ENCODE measurements at regions not wholly inside any gene's neighbourhood (a gene's known extent, or its start where the extent isn't known, plus 50 kb on each side); places are given as distances from the start of the nearest gene placed in this dataset.

DNA sequence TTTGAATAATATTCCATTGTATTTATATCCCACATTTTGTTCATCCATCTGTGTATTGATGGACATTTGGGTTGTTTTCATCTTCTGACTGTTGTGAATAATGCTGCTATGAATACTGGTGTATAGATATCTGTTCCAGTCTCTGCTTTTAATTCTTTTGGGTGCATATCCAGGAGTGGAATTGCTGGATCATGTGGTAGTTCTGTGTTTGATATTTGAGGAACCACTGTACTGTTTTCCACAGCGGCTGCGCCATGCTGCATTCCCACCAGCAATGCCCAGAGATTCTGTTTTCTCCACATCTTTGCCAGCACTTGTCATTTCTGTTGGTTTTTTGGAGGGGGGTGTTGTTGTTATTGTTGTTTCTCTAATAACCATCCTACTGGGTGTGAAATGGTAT lies 131.6 kb upstream of the KIF26B start:
- Histone ChIP-seq H3K27ac (no peak overlapping the region), H3K4me3 (no peak overlapping the region), H3K4me1 (replicated peaks in 1 of 2) (no peaks in the 10 kb centered on the region), H3K27me3 (no peaks in the 10 kb centered on the region), H3K36me3 (replicated peaks in 1 of 2) (no peaks in the 10 kb centered on the region), H3K9me3 (replicated peaks in 1 of 3) (no peaks in the 10 kb centered on the region)
- intact Hi-C loops (cut with DNase I) = no loop called here
- 92 to 100% (median 99%) methylated on average over 2 of the region's 2 CpGs for WGBS, 4 donors
- TF ChIP-seq CTCF (IDR thresholded peaks at IDR 0.05) (no peak), POLR2A (IDR thresholded peaks at IDR 0.05) (no peak)
- no peak for DNase-seq

DNA sequence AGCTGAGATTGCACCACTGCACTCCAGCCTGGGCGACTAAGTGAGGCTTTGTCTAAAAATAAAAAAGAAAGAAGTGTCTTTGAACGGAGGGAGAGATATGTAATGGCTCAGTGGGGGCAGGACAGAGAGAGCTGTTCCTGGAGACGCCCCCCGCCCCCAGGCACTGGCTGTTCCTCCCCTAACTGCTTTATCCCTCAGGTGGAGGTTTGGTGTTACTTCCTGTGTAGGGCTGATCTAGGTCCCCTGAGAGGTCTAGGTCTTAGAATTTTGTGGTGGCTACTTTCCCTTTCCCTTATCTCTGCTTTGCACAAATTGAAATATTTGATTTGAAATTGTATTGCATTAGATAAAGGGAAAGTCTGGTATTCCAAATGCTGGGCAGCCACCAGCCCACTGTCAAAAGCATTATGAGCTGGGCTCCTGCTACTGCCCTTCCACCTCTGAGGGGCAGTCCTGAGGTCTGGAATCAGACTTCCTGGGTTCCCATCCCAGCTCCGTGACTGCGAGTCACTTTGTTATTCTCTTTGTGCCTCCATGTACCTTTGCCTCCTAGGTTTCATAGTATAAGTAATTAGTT lies 134.8 kb upstream of the KIF26B start:
- no peaks in the 10 kb centered on the region for H3K36me3 ChIP-seq (replicated peaks in 1 of 2)
- WGBS, 4 donors = 71 to 84% (median 80%) methylated on average over 6 of the region's 6 CpGs
- intact Hi-C loops (cut with DNase I) = no loop called here
- H3K9me3 ChIP-seq (replicated peaks in 1 of 3) = no peaks in the 10 kb centered on the region
- no peak for TF ChIP-seq POLR2A (IDR thresholded peaks at IDR 0.05)
- TF ChIP-seq CTCF (IDR thresholded peaks at IDR 0.05) = no peak
- no peak overlapping the region for H3K4me3 ChIP-seq
- no peak for DNase-seq
- no peak overlapping the region for H3K27ac ChIP-seq
- no peaks in the 10 kb centered on the region for H3K27me3 ChIP-seq
- no peaks in the 10 kb centered on the region for H3K4me1 ChIP-seq (replicated peaks in 1 of 2)

DNA sequence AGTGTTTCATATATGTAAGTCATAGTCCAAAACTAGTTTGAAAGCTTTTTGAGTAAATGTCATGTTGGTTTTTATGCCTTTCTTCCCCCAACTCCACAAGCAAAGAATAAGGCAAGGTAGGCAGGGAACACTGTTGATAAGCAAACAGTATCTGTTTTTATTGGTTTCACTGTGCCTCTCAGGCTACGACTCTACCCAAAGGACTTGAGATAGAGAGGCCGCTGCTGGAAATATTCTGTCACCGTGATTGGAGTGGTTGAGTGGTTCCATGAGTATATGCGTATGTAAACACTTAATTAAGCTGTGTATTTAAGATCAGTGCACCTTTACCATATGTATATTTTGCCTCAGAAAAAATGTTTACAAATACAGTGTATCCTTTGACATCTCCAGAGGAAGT lies 138.1 kb upstream of the KIF26B start:
- Histone ChIP-seq H3K27ac (no peak overlapping the region), H3K9me3 (replicated peaks in 1 of 3) (no peaks in the 10 kb centered on the region), H3K4me3 (no peak overlapping the region), H3K4me1 (replicated peaks in 1 of 2) (no peaks in the 10 kb centered on the region), H3K27me3 (no peaks in the 10 kb centered on the region), H3K36me3 (replicated peaks in 1 of 2) (no peaks in the 10 kb centered on the region)
- DNase-seq = no peak
- 90 to 97% (median 93%) methylated on average over 4 of the region's 4 CpGs for WGBS, 4 donors
- no peak for TF ChIP-seq CTCF (IDR thresholded peaks at IDR 0.05)
- TF ChIP-seq POLR2A (IDR thresholded peaks at IDR 0.05) = no peak
- intact Hi-C loops (cut with DNase I) = no loop called here

GRCh38 chr1:245015031-245015430 lies 139.8 kb upstream of the KIF26B start:
- no peak overlapping the region for H3K27ac ChIP-seq
- TF ChIP-seq CTCF (IDR thresholded peaks at IDR 0.05) (no peak), POLR2A (IDR thresholded peaks at IDR 0.05) (no peak)
- intact Hi-C loops (cut with DNase I) = no loop called here
- H3K36me3 ChIP-seq (replicated peaks in 1 of 2) = no peaks in the 10 kb centered on the region
- no peak for DNase-seq
- H3K27me3 ChIP-seq = no peaks in the 10 kb centered on the region
- H3K9me3 ChIP-seq (replicated peaks in 1 of 3) = no peaks in the 10 kb centered on the region
- H3K4me3 ChIP-seq = no peak overlapping the region
- 80 to 90% (median 84%) methylated on average over 3 of the region's 3 CpGs for WGBS, 4 donors
- no peaks in the 10 kb centered on the region for H3K4me1 ChIP-seq (replicated peaks in 1 of 2)

Measured in adrenal gland (tissue), 9 donors.